Stimulated activated CD4-positive, alpha-beta T cell treated with anti-CD3 and anti-CD28 coated beads, Interleukin-2, amount 100 ng/mL, for 24 hours (primary cell): ENCODE measurements at regions not wholly inside any gene's neighbourhood (a gene's known extent, or its start where the extent isn't known, plus 50 kb on each side); places are given as distances from the start of the nearest gene placed in this dataset.

Experiments
- DNase-seq, 2 donors: peaks; one replicate each; pipeline ENCODE4 v3.0.0-alpha.2; 2020

DNA sequence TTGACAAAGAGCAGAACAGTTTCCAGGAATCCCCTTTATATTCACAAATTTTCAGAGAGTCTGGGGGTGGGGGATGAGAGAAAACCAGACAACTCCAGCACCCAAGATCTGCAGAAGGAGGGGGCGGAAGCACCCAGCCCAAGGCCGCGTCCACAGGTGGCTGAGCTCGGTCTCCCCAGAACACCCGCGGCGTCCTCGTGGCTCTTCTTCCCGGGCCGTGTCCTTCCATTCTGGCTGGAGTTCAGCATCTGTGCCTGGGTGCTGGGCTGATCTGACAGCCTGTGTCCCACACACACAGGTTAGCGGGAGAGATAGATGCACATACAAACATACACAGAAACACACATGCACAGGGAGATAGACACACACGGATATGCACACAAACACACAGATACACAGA lies 455.8 kb upstream of the SALL3 start:
- DNase-seq: no peak

DNA sequence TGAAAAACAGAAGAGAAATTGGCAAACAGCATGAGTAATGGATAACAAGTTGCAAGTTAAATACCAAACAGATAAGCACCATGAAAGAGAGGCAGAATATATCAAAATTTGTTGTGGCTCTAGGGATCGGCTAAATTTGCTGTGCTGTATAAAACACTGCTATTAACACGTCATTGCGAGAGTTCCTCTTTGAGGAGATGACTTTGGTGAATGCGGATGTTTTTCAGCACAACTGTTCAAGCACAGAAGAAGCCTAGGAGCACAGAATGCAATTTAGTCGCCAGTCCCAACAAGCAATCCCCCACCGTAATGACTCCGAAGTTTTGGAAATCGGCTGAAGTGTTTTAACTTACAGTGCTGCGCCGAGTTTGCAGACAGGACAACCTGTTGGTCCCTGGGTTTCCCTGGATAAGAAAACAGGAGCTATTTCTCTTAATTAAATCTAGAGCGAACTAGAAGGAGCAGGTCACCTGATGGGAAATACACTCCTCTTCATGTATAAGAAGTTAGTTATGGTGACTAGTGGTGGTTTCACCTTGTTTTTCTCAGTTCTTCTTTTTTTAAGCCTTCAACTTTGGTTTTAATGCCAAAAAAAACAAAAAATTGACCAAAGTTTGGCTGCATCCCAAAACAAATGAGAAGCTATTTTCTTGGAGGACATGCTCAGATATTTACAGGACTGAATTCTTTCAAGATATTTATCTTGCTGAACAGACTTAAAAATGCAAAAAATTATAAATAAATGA lies 454.1 kb upstream of the SALL3 start:
- no peak for DNase-seq

DNA sequence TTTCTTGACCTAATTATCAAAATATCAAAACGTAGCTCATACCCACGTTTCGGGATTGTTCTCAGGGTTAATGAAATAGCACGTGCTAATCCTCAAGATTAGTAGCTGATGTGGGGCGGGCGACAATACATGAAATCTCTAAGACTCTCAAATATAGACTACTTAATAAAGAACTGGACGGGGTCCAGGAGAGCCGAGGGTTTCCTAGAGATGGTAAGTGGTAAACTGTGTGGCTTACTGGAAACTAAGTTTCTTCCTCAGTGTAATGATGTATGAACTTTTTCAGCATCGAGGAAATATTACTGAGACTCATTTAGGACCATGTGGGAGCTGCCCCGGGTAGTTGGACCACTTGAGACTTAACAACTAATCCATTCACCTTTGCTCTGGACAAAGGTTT lies 453.3 kb upstream of the SALL3 start:
- no peak for DNase-seq

DNA sequence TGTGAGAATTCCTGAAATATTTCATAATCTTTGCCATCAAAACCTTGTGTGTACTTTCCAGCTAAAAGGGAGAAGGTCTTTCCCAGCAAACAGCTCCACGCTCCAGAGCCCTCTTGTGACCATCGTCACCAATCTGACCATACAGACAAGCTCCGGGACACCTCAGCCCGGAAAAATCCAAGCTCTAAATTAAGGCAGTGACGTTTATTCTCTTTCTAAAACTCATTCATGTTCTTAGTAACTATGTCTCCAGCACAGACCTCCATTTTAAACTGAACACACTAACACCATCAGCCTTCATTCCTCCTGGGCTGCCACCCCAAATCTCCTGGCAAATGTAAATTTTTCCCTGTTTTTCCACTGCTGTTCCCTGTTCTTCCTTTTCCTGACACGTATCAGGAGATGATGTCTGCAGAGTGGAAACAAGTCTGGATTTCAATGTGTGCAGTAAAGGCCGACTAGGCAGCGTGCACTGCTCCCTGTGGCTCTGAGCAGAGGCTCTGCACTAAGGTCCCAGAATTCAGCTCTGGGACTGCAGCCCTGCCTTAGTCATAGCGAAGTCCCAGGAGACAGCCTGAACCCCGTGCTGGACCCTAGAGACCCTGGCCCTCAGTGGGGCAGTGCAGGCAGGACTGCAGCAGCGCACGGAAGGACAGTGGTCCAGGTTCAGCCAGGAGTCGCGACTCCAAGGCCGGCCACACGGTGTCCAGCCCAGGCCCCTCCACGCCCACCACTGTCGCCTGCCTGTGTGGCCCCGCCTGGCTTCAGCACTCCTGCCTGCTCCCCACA lies 452.5 kb upstream of the SALL3 start:
- DNase-seq: no peak

DNA sequence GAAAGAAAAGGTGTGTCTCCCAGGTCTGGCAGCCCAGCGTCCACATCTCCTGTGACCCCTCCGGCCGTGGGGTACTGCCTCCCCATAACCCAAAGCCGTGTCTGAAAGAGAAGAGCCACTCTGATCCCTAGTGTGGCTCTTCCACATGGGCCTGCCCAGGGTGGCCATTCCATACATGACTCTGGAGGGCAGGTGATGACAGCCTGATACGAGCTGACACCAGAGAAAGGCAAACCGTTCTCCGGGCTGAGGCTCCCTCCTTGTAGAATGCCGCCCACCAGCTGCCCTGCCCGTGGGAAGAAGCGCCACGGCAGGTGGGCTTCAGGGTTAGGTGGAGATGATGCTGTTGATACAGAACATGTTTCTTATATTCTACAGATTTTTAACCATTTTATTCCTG lies 451.6 kb upstream of the SALL3 start:
- no peak for DNase-seq

DNA sequence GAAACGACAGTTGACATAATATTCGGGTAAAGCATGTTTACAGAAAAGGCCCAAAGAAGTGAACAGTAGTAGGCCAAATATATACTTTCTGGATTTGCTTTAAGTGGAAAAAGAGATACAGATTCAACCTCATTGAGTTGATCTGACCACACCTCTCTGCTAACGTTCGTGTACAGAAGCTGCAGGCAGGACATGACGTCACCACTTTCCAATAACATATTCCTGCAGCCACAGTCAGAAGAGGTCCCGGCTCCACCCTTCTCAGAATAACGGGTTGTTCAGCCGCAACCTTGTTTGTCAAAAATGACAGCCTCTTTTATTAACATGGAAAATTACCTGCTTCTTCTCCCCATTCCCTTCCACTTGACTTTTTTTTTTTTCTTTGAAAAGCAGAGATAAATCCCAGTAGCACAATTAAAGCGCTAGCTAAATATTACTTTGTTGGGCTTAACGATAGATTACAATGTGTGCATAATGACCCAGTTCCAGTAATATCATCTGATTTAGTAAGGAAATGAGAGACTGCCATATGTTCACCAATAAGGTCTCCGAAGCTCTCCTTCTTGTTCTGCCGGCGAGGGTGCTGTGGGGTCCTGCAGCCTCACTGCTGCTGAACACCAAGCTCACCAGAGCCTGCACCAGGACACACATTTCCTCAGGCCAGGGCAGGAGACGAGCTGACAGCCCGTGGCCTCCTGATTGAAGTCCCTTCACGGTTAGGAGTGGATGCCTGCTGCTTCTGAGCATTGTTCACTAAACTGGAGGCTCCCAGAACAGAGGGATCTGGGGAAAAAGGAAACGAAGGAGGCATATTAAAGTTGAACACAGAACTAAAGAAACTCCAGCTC lies 451.0 kb upstream of the SALL3 start:
- DNase-seq: no peak

DNA sequence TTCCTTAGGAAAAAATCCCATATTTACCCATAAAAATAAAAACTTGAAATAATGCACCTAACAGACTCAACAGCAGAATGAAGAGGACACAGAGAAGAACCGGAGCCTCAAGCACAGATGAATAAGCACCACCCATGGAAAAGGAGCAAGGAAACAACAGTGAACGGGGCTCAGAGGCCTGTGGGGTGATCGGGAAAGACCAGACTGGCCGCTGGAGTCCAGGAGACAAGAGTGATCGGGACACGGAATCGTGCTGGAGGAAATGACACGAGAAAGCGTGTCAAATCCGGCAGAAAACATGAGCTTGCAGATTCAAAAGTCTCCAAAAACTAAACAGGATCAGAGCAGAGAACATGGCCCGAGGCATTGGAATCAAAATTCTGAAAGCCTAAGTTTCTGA lies 448.0 kb upstream of the SALL3 start:
- no peak for DNase-seq

DNA sequence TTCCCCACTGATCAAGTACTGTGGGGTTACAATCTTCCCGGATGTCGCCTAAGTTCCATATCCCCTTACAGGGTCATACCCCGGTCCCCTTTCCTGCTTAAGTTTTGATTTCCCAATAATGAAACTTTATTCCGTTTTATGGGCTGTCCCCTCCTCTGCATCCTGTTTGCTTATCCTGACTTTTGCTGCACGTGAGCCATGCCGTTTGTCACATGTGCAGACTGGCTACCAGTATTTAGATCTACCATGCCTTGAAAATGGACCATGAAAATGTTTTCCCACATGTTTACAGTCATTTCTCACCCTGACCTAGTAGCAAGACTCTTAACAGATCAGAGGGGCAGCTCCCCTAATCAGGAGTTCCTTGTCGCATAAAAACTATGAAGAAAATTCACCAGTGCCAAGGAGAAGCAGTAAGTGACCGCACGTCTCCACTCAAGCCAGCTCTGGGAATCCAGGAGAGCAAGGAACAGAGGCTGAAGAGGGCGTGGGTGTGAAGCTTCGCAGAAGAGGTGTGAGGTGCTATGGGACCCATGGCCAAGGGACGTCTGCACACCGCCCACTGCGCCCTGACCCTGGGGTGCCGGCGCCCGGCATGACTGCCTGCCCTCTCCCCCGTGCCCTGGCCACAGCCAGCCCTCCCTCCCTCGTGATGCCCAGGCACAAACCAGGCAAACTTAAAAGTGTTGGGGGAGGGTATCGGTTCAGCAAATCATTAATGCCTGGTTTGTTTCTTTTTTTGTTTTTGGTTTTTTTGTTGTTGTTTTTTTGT lies 440.8 kb upstream of the SALL3 start:
- DNase-seq: no peak

DNA sequence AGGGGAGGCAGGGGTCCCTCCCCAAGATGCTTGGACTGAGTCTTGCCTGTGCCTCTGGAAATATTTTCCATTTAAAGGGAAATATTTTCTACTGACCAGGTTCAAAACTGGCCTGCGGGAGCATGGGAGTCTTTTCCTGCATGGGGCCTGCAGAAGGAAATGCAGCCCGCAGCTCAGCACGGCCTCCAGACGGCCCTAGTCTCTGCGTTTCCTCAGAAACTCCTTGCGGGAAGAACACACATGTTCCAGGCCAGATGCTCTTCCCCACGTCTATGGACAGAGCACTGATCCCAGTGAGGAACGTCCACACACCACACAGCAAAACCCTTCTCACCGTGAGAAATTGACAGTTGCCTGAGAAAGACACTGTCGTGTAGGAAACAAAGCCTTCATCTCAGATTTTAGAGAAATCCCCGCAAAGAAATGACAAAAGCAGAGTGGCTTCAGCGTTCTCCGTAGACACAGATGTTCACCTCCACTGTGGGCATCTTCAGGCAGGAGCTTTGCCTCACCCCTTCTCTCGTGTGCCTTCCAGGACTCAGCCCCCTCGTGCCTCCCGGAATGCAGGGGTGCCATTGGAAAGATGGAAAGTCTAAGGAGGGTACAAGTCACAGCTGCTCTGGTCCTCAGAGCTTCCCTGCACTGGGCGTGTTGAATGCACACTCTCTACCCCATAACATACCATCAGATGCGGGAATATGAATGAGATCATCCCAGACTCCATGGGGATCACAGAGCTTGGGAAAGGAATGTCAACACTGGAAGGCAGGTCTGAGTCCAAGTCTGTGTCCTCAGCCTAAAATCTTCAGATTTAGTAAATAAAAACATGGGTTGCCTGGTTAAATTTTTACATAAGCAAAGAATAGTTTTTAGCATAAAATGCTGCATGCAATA lies 438.7 kb upstream of the SALL3 start:
- DNase-seq: no peak

DNA sequence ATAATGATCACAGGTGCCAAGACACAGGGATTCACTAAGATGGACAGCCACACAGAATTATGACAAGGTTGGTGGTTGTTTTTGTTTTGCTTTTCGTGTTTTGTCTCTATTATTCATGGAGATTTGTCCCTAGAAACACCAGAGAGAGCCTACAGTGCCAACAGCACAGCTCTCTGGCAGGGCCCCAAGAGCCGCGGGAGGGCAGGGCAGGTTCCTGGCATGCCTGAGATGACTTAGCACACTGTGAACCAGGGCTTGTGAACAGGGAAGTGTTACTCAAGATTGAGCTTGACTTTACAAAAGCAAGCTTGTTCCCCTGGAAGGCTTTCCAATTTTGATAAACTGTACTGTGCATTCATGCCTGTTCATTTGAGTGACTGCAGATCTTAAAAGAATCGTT lies 437.4 kb upstream of the SALL3 start:
- DNase-seq: no peak

DNA sequence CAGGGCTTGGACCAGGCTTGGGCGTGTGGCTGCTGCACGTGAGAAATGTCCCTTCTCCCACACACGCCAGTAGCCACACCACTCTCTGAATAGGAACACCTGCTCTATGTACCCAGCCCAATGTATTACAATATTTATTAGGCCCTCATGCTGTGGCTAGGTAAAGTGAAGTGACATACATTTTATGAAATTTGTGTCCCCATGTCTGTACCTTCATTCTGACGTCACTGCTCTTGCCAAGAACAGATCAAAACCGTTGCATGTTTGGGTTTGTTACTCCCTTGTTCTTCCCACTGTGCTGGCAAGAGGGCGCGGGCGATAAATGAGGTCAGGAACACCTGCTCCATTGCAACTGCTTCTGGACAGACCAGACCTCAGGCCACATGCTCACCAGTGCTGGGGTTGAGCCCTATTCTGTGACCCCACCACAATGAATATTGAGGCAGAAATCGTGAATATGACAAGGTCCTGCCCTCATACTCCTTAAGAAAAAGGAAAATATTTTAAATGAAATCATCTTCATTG lies 436.4 kb upstream of the SALL3 start:
- no peak for DNase-seq

DNA sequence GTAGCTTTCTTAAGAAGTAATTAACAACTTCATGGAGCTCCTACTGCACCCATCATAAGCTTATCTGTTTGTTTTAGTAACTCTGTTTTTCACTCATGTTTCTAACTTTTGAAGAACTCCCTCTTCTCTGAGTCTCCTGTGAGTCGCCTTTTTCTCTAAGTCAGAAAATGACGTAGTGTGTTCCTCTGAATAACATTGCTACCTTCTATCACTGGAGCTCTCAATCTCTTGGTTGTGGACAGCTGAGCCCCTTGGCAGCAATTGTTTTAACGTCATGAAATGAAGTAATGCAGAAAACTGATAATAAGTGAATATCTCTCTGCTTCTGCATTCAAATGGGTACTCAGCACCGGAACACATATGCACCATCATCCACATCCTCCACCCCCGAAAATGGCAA lies 433.3 kb upstream of the SALL3 start:
- no peak for DNase-seq

DNA sequence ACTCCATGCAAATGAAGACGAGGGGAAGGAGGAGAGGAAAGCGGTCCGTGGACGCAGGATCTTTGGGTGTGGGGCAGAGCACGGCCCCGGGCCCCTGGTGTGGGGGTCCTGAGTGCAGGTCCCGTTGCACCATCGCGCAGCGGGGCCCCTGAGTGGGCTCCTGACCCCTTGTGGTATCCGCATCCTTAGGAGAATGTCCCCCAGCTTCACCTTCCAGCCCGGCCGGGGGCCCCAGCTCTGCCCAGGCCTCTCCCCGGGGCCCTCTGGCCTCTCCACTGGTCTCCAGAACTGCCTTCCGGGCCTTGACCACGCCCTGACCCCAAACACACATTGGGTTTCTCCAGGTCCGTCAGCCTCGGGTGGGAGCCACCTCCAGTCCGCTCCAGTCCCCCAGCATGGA lies 431.8 kb upstream of the SALL3 start:
- DNase-seq: no peak

DNA sequence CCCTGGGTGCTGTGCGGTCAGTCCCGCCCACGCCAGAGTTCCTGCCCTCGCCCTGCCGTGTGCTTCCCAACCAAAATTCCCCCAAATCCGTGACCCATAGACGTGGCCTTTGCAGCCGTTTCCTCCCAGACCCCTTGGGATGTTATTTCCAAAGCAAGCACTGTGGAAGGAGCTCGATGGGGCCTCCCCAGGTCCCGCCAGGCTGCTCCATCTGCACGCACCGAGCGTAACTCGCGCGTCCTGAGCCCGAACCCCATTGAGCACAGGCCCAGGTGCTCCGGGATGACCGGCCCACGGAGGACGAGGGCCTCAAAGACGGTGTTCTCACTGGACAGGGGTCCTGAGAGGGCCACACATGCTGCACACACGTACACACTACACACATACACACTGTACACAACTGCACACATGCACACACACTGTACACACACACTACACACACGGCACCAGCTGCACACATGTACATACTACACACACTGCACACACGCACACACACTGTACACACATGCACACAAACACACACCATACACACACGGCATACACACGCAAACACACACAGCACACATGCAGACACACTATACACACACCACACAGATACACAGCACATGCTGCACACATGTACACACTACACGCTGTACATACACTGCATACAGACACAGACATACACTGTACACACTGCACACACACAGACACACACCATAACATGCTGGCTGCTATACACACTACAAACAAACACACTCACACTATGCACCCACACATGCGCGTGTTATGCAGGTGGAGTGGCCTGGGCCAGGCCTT lies 431.2 kb upstream of the SALL3 start:
- no peak for DNase-seq

DNA sequence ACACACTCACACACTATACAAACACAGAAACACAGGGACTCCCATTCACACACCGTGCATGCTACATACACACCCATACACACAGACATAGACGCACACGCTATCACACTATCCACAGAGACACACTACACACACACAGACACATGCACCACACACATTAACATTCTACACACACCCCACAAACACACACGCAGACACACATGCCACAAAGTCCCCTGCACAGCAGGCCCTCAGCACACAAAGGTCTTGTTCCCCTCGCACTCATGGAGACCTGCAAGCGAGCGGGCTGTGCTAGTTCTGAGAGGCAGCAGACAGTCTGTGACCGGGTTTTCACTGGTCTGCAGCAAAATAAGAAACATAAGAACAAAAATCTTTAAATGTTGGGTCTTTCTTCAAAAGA lies 429.6 kb upstream of the SALL3 start:
- no peak for DNase-seq

DNA sequence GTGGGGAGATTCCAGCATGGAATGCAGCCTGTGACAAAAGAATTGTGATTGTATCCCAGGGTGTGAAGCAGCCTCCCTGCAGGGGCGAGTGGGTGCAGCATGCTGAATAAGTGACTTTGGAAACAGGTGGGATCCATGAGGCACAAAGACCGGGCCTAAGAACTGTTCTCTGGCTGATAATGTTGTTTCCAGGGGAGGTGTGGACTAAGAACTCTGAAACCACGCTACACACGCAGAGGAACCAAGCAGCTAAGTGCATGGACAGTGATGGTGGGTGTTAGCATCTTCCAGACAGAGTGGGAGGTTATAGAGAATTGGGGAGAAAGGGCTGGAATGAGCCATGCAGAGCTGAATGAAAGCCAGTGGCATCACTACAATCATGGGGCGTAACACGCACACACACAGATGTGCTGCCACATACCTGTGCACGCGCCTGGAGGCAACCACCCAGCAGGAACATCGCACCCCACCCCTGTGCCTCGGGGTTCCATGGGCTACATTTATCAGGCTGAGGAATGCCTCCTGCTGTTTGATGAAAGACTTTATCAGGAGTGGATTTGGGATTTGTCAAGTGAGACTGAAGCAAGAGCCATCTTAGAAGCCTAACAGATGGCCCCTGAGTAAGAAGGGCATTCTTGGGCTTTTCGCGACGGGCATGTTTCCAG lies 424.5 kb upstream of the SALL3 start:
- DNase-seq: no peak

DNA sequence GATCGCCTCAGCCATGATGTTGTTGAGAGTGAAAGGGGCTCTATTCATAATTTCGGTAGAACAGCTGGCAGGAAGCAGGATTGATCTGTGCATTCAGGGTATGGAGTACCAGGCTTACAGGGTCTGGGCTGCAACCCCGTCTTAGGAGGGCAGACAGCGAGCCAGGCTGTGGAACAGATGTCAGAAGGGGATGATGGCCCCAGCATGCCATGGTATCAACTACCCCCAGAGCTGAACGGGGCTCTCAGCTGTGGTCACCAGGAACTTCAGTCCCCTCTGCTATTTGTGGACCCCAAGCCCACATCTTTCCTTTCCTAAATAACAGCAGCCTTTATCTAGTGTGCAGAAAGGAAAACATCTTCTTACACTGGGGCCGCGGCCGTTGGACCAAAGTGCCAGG lies 422.2 kb upstream of the SALL3 start:
- no peak for DNase-seq

DNA sequence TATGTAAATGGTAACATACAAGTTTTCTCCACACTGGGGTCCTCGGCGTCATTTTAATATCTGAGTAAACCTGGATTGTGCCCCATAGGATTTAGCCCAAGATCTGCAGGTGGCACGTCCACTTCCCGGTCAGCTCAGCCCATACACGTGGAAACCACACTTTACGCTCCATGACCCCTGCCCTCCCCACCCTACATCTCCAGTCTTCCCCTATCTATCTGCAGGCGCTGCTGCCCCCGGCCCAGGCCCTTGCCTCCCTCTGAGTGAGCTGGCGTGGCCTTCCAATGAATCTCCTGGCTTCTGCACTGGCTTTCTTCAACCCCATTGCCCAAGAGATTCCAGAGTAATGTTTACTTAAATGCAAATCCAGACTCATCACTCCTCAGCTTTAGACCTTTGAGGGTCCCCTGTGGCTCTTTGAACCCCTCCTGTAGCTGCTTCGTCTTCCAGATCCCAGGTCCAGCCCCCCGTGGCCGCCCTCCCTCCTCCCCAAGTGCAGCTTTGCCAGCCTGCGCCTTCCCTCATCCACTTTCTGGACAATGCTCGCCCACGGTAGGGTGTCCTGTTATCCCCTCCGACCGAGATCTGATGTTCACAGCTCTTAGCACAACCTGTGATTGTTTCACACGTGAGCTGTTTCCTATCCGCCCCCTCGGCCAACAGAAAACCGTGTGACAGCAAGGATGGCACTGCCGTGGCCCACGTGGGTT lies 421.4 kb upstream of the SALL3 start:
- no peak for DNase-seq

DNA sequence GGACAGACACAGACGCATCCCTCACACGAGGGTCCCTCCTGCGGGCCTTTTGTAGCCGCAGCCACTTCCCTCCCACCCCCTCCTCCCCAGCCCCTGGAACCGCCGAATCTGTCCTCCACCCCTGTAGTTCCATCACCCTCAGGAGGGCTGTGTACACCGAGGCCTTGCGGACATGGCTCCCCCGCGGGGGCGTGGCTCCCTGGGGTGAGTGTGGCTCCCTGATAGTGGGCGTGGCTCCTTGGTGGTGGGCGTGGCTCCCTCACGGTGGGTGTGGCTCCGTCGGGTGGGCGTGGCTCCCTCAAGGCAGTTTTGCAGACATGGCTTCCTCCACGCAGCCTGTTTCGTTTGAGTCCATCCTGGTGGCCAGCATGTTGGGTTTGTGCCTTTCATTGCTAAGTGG lies 420.7 kb upstream of the SALL3 start:
- DNase-seq: no peak
